ENCODE measurements at regions not wholly inside any gene's neighbourhood (a gene's known extent, or its start where the extent isn't known, plus 50 kb on each side); places are given as distances from the start of the nearest gene placed in this dataset.

GRCh38 chr15:47244361-47244760 lies 472.9 kb upstream of the SEMA6D start:
- no peak for DNase-seq (ENCODE audit: low read depth)

GRCh38 chr15:47246317-47246716 lies 471.0 kb upstream of the SEMA6D start:
- no peak for DNase-seq (ENCODE audit: low read depth)

GRCh38 chr15:47258521-47258920 lies 458.8 kb upstream of the SEMA6D start:
- no peak for DNase-seq (ENCODE audit: low read depth)

GRCh38 chr15:47265686-47266085 lies 451.6 kb upstream of the SEMA6D start:
- no peak for DNase-seq (ENCODE audit: low read depth)

GRCh38 chr15:47266566-47266965 lies 450.7 kb upstream of the SEMA6D start:
- no peak for DNase-seq (ENCODE audit: low read depth)

- DNase-seq (ENCODE audit: low read depth) = no peak
Measured at GRCh38 chr15:47273864-47274263, 443.4 kb upstream of the SEMA6D start.

- no peak for DNase-seq (ENCODE audit: low read depth)
Measured at GRCh38 chr15:47283246-47283645, 434.1 kb upstream of the SEMA6D start.

GRCh38 chr15:47288794-47289193 lies 428.5 kb upstream of the SEMA6D start:
- DNase-seq (ENCODE audit: low read depth) = no peak

GRCh38 chr15:47289656-47290055 lies 427.6 kb upstream of the SEMA6D start:
- DNase-seq (ENCODE audit: low read depth) = no peak

- no peak for DNase-seq (ENCODE audit: low read depth)
Measured at GRCh38 chr15:47291767-47292166, 425.5 kb upstream of the SEMA6D start.

- no peak for DNase-seq (ENCODE audit: low read depth)
Measured at GRCh38 chr15:47292638-47293190, 424.6 kb upstream of the SEMA6D start.

GRCh38 chr15:47293466-47294162 lies 423.7 kb upstream of the SEMA6D start:
- no peak for DNase-seq (ENCODE audit: low read depth)

- DNase-seq (ENCODE audit: low read depth) = no peak
Measured at GRCh38 chr15:47294765-47295259, 422.5 kb upstream of the SEMA6D start.

- no peak for DNase-seq (ENCODE audit: low read depth)
Measured at GRCh38 chr15:47296881-47297280, 420.4 kb upstream of the SEMA6D start.

GRCh38 chr15:47299846-47300434 lies 417.4 kb upstream of the SEMA6D start:
- DNase-seq (ENCODE audit: low read depth) = no peak

- no peak for DNase-seq (ENCODE audit: low read depth)
Measured at GRCh38 chr15:47300596-47300995, 416.7 kb upstream of the SEMA6D start.

- DNase-seq (ENCODE audit: low read depth) = no peak
Measured at GRCh38 chr15:47301481-47301880, 415.8 kb upstream of the SEMA6D start.

GRCh38 chr15:47304656-47305055 lies 412.6 kb upstream of the SEMA6D start:
- no peak for DNase-seq (ENCODE audit: low read depth)

- no peak for DNase-seq (ENCODE audit: low read depth)
Measured at GRCh38 chr15:47312161-47312560, 405.1 kb upstream of the SEMA6D start.

GRCh38 chr15:47326410-47327333 lies 390.6 kb upstream of the SEMA6D start:
- DNase-seq (ENCODE audit: low read depth) = no peak

GRCh38 chr15:47331829-47332393 lies 385.4 kb upstream of the SEMA6D start:
- DNase-seq (ENCODE audit: low read depth) = no peak

- DNase-seq (ENCODE audit: low read depth) = no peak
Measured at GRCh38 chr15:47332481-47332880, 384.8 kb upstream of the SEMA6D start.
